ENCODE measurements at regions not wholly inside any gene's neighbourhood (a gene's known extent, or its start where the extent isn't known, plus 50 kb on each side); places are given as distances from the start of the nearest gene placed in this dataset.
"Not testable (repeated sequence)": the region's sequence is repeated elsewhere in the genome, so short reads cannot be mapped to it uniquely, and the experiment has no call there.

- DNase-seq: no peak
These were observed 115.0 kb upstream of the TBL1X start for GRCh38 chrX:9349572-9350494.

- no peak for DNase-seq
These were observed 113.7 kb upstream of the TBL1X start for GRCh38 chrX:9351126-9351525.

- peak; percentile 81 for DNase-seq
These were observed 112.6 kb upstream of the TBL1X start for GRCh38 chrX:9352243-9352642.

GRCh38 chrX:9352694-9353411, 112.0 kb upstream of the TBL1X start:
- DNase-seq: peak; percentile 91

- no peak for DNase-seq
These were observed 109.9 kb upstream of the TBL1X start for GRCh38 chrX:9354918-9355317.

GRCh38 chrX:9355739-9356138, 109.1 kb upstream of the TBL1X start:
- DNase-seq: no peak

DNA sequence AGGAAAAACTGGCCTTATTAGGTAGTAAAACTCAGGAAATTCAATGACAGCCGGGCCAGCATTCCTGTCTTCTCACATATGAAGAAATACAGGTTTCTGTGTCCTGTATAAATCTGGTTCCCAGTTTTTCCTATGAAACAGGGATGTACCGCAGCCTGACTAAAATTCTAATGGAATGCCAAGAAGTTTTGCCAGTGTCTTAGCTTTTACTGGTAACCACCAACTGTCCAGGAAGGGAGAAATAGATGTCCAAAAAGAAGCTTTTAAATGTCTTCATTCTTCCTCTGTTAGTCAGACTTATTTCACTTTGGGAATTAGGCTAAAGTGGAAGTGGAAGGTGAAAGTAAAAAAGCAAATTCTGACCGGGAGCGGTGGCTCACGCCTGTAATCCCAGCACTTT, 108.0 kb upstream of the TBL1X start:
- DNase-seq: no peak

GRCh38 chrX:9357518-9358114, 107.2 kb upstream of the TBL1X start:
- peak; percentile 31 for DNase-seq

- DNase-seq: no peak
These were observed 102.4 kb upstream of the TBL1X start for GRCh38 chrX:9362363-9362928.

- DNase-seq: no peak
These were observed 97.4 kb upstream of the TBL1X start for GRCh38 chrX:9367421-9367820.

GRCh38 chrX:9368262-9368661, 96.6 kb upstream of the TBL1X start:
- no peak for DNase-seq

DNA sequence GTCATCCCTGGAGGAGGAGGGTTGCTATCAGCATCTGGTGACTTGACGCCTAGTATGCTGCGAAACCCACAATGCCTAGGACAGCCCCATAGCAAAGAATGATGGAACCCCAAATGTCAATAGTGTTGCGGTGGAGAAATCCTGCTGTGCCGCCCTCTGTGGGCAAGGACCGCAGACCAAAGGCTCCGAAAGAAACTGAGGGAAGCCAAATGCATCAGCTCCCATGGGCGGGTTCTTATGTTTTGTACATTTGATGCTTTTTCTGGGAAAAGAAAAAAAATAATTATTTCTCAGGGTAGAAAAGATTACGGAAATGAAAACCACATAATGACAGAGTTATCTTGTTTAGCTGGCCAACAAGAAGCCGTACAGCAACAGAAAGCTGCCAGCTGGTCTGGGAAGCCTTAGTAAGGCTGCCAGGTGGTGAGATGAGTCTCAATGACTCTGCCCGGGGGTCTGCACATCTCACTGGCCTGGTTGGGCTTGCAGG, 95.0 kb upstream of the TBL1X start:
- no peak for DNase-seq

- DNase-seq: no peak
These were observed 94.0 kb upstream of the TBL1X start for GRCh38 chrX:9370893-9371292.

GRCh38 chrX:9372866-9373265, 92.0 kb upstream of the TBL1X start:
- no peak for DNase-seq

DNA sequence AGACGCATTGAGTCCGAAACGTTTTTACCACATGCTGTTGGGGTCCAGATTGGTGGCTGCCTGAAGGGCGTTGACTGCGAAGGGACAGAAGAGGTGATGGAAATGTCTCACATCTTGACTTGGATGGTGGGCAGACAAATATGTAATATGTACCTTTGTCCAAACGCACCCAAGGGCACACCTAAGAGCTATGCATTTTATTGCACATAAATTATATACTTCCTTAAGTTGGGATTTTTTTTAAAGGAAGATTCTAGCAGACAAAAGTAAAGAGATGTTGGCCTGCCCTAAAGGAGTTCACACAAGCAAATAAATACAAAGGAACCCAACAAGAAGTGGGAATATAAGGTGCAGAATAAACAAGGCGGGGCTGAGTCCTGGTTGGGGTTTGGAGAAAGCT, 91.1 kb upstream of the TBL1X start:
- no peak for DNase-seq

- DNase-seq: no peak
These were observed 90.3 kb upstream of the TBL1X start for GRCh38 chrX:9374555-9374954.

DNA sequence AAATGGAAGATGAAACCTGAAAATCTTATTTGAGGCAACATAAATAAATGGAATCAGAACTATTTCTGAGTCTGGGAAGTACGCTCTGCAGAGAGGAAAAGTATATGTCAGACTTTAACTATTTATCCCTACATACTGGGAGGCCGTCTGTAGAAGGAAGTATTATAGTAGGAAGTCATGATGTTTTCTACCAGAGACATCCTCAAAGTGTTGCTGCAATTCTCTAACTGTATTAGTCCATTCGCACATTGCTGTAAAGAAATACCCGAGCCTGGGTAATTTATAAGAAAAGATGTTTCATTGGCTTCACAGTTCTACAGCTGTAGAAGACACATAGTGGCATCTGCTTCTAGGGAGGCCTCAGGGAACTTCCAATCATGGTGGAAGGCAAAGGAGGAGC, 88.7 kb upstream of the TBL1X start:
- no peak for DNase-seq

- not testable (repeated sequence) for DNase-seq
These were observed 87.6 kb upstream of the TBL1X start for GRCh38 chrX:9377216-9377615.

DNA sequence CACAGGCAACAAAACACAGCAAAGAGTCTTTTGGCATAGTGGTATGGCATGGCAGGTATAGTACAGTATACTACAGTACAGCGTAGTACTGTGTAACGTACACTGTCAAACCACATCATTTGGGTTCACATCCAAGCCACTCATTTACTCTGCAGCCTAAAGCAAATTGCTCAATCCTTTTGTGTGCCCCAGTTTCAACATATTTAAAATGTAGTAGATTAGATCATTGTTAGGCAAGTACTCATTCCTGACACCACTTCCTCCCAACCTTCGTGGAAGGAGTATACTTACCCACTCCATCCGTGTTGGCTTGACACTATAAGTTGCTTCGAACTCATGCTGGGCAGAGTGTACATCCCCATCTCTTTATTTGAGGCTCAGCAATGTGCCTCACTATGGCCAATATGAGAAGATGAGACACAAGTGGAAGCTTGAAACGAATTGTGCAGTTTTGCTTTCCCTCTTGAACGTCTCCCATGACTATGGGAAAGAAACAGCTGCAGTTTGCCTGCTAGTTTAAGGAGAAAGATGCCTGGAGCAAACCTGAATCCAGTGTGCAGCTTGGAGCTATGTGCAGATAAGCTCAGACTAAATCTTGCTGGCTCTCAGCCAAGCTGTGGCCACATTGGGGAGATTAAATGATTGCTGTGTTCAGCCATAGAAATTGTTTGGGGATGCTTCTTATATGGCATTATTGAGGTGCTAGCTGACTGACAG, 85.7 kb upstream of the TBL1X start:
- peak; percentile 5 for DNase-seq

DNA sequence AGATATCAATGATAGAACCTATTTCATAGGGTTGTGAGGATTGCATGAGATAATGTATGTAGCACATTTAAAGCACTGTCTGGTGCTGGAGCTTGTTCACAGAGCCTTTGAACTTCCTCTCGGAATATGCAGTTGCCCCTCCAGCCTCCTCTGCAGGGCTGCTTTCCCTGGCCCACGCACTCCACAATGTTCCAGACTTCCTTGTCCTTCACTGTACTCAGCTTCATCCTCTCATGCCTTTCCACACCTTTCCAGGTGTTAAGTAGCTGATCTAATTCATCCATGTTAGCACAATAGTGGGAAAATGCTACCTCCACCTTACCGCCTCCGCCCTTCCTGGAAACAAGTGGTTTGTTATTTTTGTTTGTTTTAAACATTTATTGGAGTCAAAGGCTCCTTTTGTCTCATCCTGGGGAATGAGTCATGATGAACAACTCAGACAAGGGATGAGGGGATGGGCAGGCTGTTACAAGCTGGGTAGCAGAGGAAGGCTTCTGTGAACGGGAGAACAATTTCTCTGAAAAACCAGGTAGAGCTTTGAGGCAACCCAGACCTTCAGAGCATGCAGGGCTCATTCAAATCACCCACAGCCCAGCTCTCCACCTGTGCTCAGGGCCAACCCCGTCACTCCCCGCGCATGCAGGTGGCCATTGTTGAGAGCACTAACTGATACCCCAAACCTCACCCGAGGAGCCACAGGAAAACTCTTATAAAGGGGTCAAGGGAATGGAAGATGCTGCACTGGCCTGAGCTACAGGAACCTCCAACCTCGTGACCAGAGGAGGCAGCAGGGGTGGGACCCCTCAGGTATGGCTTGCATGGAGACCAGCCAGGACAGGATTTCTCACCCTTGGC, 84.9 kb upstream of the TBL1X start:
- DNase-seq: no peak

DNA sequence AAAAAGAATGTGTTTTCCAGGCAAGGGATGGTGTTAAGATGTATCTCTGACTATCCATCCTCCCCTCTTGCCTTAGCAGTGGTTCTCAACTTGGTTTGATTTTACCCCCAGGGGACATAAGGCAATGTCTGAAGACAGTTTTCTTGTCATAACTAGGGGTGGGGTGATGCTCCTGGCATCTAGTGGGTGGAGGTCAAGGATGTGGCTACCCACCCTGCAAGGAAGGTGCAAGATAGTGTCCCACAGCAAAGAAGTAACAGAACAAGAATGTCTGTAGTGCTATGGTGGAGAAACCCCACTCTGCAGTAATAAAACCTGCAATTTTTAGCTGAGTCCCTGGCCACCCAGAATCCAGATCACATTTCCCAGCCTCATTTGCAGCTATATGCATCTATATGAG, 81.2 kb upstream of the TBL1X start:
- DNase-seq: no peak

GRCh38 chrX:9388450-9388849, 76.4 kb upstream of the TBL1X start:
- DNase-seq: no peak

Measured in OCI-M1 (cell line).